Loucy (cell line): ENCODE measurements at regions not wholly inside any gene's neighbourhood (a gene's known extent, or its start where the extent isn't known, plus 50 kb on each side); places are given as distances from the start of the nearest gene placed in this dataset.

Experiments used
- H2AFZ ChIP-seq: fragments of 200-600 bp; sonication (generic); 2 replicates; pipeline ENCODE4 v1.6.0; 2016; ENCODE audit warnings: antibody characterized with exemption, mild to moderate bottlenecking, low read length, moderate library complexity
- H3F3A ChIP-seq: fragments of 200-600 bp; 2 replicates; pipeline ENCODE4 v1.6.0; 2016; ENCODE audit warnings: antibody characterized with exemption, low read depth, mild to moderate bottlenecking
- H3K27me3 ChIP-seq: fragments of 200-600 bp; sonication (generic); 2 replicates; pipeline ENCODE4 v1.6.1; 2014; ENCODE audit warnings: low read length, mild to moderate bottlenecking; ENCODE audit not compliant: insufficient read depth, poor library complexity, severe bottlenecking
- H3K36me3 ChIP-seq: fragments of 200-600 bp; sonication (generic); 2 replicates; pipeline ENCODE4 v1.6.1; 2016; ENCODE audit warnings: low read length; ENCODE audit not compliant: insufficient read depth
- H3K4me1 ChIP-seq: fragments of 200-600 bp; sonication (generic); 2 replicates; pipeline ENCODE4 v1.5.1; 2014; ENCODE audit warnings: low read length, mild to moderate bottlenecking; ENCODE audit not compliant: insufficient read depth, poor library complexity, severe bottlenecking
- H3K4me2 ChIP-seq: fragments of 200-600 bp; sonication (generic); 2 replicates; pipeline ENCODE4 v1.6.0; 2014; ENCODE audit warnings: antibody characterized with exemption, low read length, low read depth, mild to moderate bottlenecking; ENCODE audit not compliant: poor library complexity, severe bottlenecking
- H3K4me3 ChIP-seq: fragments of 200-600 bp; sonication (generic); 2 replicates; pipeline ENCODE4 v1.5.1; 2014; ENCODE audit warnings: low read length, mild to moderate bottlenecking, mixed read lengths; ENCODE audit not compliant: poor library complexity, severe bottlenecking
- H3K79me2 ChIP-seq: fragments of 200-600 bp; sonication (generic); 2 replicates; pipeline ENCODE4 v1.6.1; 2014; ENCODE audit warnings: low read length; ENCODE audit not compliant: insufficient read depth
- H3K9ac ChIP-seq: fragments of 200-600 bp; sonication (generic); 2 replicates; pipeline ENCODE4 v1.6.0; 2014; ENCODE audit warnings: mild to moderate bottlenecking, low read depth, low read length, moderate library complexity; ENCODE audit not compliant: poor library complexity, severe bottlenecking
- H3K9me2 ChIP-seq: fragments of 200-600 bp; sonication (generic); replicated peaks from 2 replicates; pipeline ENCODE4 v1.6.1; 2016; ENCODE audit warnings: low read depth, low read length, mixed read lengths
- H3K9me3 ChIP-seq: fragments of 200-600 bp; sonication (generic); 2 replicates; pipeline ENCODE4 v1.6.1; 2014; ENCODE audit warnings: mild to moderate bottlenecking, antibody characterized with exemption, low read length, low read depth; ENCODE audit not compliant: insufficient read depth
- H4K20me1 ChIP-seq: fragments of 200-600 bp; sonication (generic); 2 replicates; pipeline ENCODE4 v1.6.0; 2014; ENCODE audit warnings: antibody characterized with exemption, low read length, mild to moderate bottlenecking; ENCODE audit not compliant: insufficient read depth, poor library complexity, severe bottlenecking
- CTCF ChIP-seq: fragments of 200-600 bp; sonication (generic); conservative IDR thresholded peaks from 2 replicates; pipeline ENCODE4 v1.5.1; 2014; ENCODE audit warnings: mild to moderate bottlenecking, antibody characterized with exemption, low read length
- EZH2phosphoT487 ChIP-seq: fragments of 200-600 bp; IDR thresholded peaks from 2 replicates; pipeline ENCODE4 v1.6.1; 2018; ENCODE audit warnings: antibody characterized with exemption, mild to moderate bottlenecking, moderate library complexity, borderline replicate concordance

GRCh38 chr13:103335241-103335640, 269.0 kb upstream of the SLC10A2 start:
- TF ChIP-seq EZH2phosphoT487, result no peak
- no peak for TF ChIP-seq CTCF
- Histone ChIP-seq H4K20me1 (no peaks in the 10 kb centered on the region), H3K9ac (no peak overlapping the region), H3K9me3 (no peaks in the 10 kb centered on the region), H2AFZ (no peak overlapping the region), H3K4me3 (no peak overlapping the region), H3K79me2 (no peaks in the 10 kb centered on the region), H3K27me3 (no peaks in the 10 kb centered on the region), H3K36me3 (no peaks in the 10 kb centered on the region), H3K4me2 (no peak overlapping the region), H3F3A (no peaks in the 10 kb centered on the region), H3K4me1 (no peaks in the 10 kb centered on the region), H3K9me2 (no peaks in the 10 kb centered on the region; the same call in 1 of the 2 replicates)

GRCh38 chr13:103331924-103332323, 265.7 kb upstream of the SLC10A2 start:
- no peak for TF ChIP-seq EZH2phosphoT487
- TF ChIP-seq CTCF, result no peak
- H3K79me2 ChIP-seq, result no peaks in the 10 kb centered on the region
- H3K27me3 ChIP-seq, result no peaks in the 10 kb centered on the region
- H4K20me1 ChIP-seq, result no peaks in the 10 kb centered on the region
- no peaks in the 10 kb centered on the region for H3K4me1 ChIP-seq
- H3K4me3 ChIP-seq, result no peak overlapping the region
- H3F3A ChIP-seq, result no peaks in the 10 kb centered on the region
- no peaks in the 10 kb centered on the region for H3K9me2 ChIP-seq
- no peak overlapping the region for H3K9ac ChIP-seq
- no peaks in the 10 kb centered on the region for H3K36me3 ChIP-seq
- H3K4me2 ChIP-seq, result no peak overlapping the region
- no peak overlapping the region for H2AFZ ChIP-seq
- H3K9me3 ChIP-seq, result no peaks in the 10 kb centered on the region

GRCh38 chr13:103328899-103329298, 262.7 kb upstream of the SLC10A2 start:
- no peaks in the 10 kb centered on the region for H3K4me1 ChIP-seq
- no peaks in the 10 kb centered on the region for H3F3A ChIP-seq
- no peak overlapping the region for H3K4me2 ChIP-seq
- H4K20me1 ChIP-seq, result no peaks in the 10 kb centered on the region
- H3K9me3 ChIP-seq, result no peaks in the 10 kb centered on the region
- no peak overlapping the region for H2AFZ ChIP-seq
- H3K79me2 ChIP-seq, result no peaks in the 10 kb centered on the region
- H3K9ac ChIP-seq, result no peak overlapping the region
- H3K4me3 ChIP-seq, result no peak overlapping the region
- H3K36me3 ChIP-seq, result no peaks in the 10 kb centered on the region
- no peaks in the 10 kb centered on the region for H3K9me2 ChIP-seq
- no peaks in the 10 kb centered on the region for H3K27me3 ChIP-seq
- TF ChIP-seq EZH2phosphoT487 (no peak), CTCF (no peak)
